ENCODE measurements at regions not wholly inside any gene's neighbourhood (a gene's known extent, or its start where the extent isn't known, plus 50 kb on each side); places are given as distances from the start of the nearest gene placed in this dataset.

GRCh38 chr3:64464955-64465354, 222.8 kb downstream of the ADAMTS9 start:
- no peak overlapping the region for H3K9ac ChIP-seq (ENCODE audit: low read length)
- H3K36me3 ChIP-seq (ENCODE audit: insufficient read depth, low read length): no peaks in the 10 kb centered on the region
- DNase-seq: no peak
- no peak overlapping the region for H3K4me3 ChIP-seq (ENCODE audit: low read length)
- no peak overlapping the region for H3K4me2 ChIP-seq (ENCODE audit: low read depth, low read length, poor library complexity, severe bottlenecking)
- H3K9me3 ChIP-seq (ENCODE audit: low read length): no peaks in the 10 kb centered on the region
- H3K9me2 ChIP-seq (replicated peaks; ENCODE audit: insufficient read depth, low read length): no peaks in the 10 kb centered on the region
- H3K4me1 ChIP-seq (ENCODE audit: low read length): no peaks in the 10 kb centered on the region
- no peak overlapping the region for H2AFZ ChIP-seq (ENCODE audit: low read length)
- H3K27me3 ChIP-seq (ENCODE audit: low read length): no peaks in the 10 kb centered on the region
- H3K27ac ChIP-seq (ENCODE audit: low read length): no peak overlapping the region
- no peaks in the 10 kb centered on the region for H3K79me2 ChIP-seq (ENCODE audit: low read length)
- H4K20me1 ChIP-seq (ENCODE audit: insufficient read depth, low read depth, low read length): no peaks in the 10 kb centered on the region

DNA sequence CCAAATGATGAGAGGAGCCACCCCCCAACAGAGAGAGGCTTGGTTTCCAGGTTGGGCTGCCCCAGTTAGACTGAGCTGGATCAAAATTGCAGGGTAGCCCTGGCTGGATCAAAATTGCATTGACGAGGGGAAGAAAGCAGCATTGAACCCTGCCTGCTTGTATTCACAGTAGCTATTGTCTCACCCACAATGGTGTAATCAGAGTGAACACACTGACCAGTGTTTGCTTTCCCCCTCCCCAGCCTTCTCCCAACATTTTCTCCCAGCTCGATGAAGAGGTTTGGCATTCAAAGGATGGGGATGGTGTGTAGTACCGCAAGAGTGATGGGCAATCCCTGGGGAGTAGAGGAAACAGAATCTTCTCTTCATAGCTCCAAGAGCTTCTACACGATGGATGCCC, 223.8 kb downstream of the ADAMTS9 start:
- Histone ChIP-seq H3K4me3 (ENCODE audit: low read length) (no peak overlapping the region), H3K27me3 (ENCODE audit: low read length) (no peaks in the 10 kb centered on the region), H3K27ac (ENCODE audit: low read length) (no peak overlapping the region), H3K4me1 (ENCODE audit: low read length) (no peaks in the 10 kb centered on the region), H2AFZ (ENCODE audit: low read length) (no peak overlapping the region), H3K9ac (ENCODE audit: low read length) (no peak overlapping the region), H3K4me2 (ENCODE audit: low read depth, low read length, poor library complexity, severe bottlenecking) (no peak overlapping the region), H3K79me2 (ENCODE audit: low read length) (no peaks in the 10 kb centered on the region), H3K36me3 (ENCODE audit: insufficient read depth, low read length) (no peaks in the 10 kb centered on the region), H3K9me3 (ENCODE audit: low read length) (no peaks in the 10 kb centered on the region), H4K20me1 (ENCODE audit: insufficient read depth, low read depth, low read length) (no peaks in the 10 kb centered on the region), H3K9me2 (replicated peaks; ENCODE audit: insufficient read depth, low read length) (no peaks in the 10 kb centered on the region)
- no peak for DNase-seq

DNA sequence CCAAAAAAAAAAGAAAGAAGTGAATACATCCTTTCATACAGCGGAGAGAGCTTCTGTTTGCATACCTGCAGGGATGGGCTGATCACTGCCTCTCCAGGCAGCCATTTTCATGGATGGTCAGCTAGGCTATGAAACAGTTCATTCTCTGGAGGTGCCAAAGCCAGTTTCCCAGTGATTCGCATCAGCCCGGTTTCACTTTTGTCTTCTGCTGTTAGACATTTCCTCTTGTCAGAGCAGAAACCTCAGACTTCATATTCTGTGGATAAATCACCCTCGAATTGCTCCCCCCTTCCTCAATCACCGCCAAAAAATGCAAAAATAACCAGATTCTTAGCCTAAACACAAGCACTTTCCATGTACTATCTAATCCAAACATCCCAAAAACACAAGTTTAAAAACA, 225.6 kb downstream of the ADAMTS9 start:
- Histone ChIP-seq H3K79me2 (ENCODE audit: low read length) (no peaks in the 10 kb centered on the region), H3K4me3 (ENCODE audit: low read length) (no peak overlapping the region), H3K9me3 (ENCODE audit: low read length) (no peaks in the 10 kb centered on the region)

DNA sequence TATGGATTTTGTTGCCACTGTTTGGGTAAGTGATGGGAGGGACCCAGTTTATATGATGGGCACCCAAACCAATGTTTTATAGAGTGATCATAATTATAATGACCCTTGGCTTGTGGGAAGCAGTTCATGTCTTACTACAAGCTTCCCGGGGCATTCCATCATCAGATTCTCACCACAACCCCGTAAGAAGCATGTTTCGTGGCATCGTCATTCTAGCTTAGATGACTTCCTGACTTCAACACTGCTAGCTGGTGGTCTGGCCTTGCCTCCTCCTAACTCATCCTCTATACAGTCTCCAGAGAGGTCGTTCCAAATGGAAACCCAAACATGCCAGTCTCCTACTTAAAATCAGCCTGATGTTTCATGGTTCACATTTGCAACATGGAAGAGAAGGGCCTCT, 226.9 kb downstream of the ADAMTS9 start:
- Histone ChIP-seq H3K4me1 (ENCODE audit: low read length) (no peaks in the 10 kb centered on the region), H3K4me3 (ENCODE audit: low read length) (no peak overlapping the region), H3K9me2 (replicated peaks; ENCODE audit: insufficient read depth, low read length) (no peaks in the 10 kb centered on the region), H3K36me3 (ENCODE audit: insufficient read depth, low read length) (no peaks in the 10 kb centered on the region), H3K9ac (ENCODE audit: low read length) (no peak overlapping the region), H3K27me3 (ENCODE audit: low read length) (no peaks in the 10 kb centered on the region), H3K79me2 (ENCODE audit: low read length) (no peaks in the 10 kb centered on the region), H4K20me1 (ENCODE audit: insufficient read depth, low read depth, low read length) (no peaks in the 10 kb centered on the region), H3K4me2 (ENCODE audit: low read depth, low read length, poor library complexity, severe bottlenecking) (no peak overlapping the region), H3K27ac (ENCODE audit: low read length) (no peak overlapping the region), H2AFZ (ENCODE audit: low read length) (no peak overlapping the region), H3K9me3 (ENCODE audit: low read length) (no peaks in the 10 kb centered on the region)
- DNase-seq: no peak

More for the DNA sequence above, 225.6 kb downstream of the ADAMTS9 start:
- Histone ChIP-seq H3K4me2 (ENCODE audit: low read depth, low read length, poor library complexity, severe bottlenecking) (no peak overlapping the region), H2AFZ (ENCODE audit: low read length) (no peak overlapping the region), H4K20me1 (ENCODE audit: insufficient read depth, low read depth, low read length) (no peaks in the 10 kb centered on the region), H3K36me3 (ENCODE audit: insufficient read depth, low read length) (no peaks in the 10 kb centered on the region), H3K27me3 (ENCODE audit: low read length) (no peaks in the 10 kb centered on the region), H3K27ac (ENCODE audit: low read length) (no peak overlapping the region), H3K9ac (ENCODE audit: low read length) (no peak overlapping the region), H3K9me2 (replicated peaks; ENCODE audit: insufficient read depth, low read length) (no peaks in the 10 kb centered on the region), H3K4me1 (ENCODE audit: low read length) (no peaks in the 10 kb centered on the region)
- DNase-seq: no peak

- Histone ChIP-seq H3K9me3 (ENCODE audit: low read length) (no peaks in the 10 kb centered on the region), H3K79me2 (ENCODE audit: low read length) (no peaks in the 10 kb centered on the region), H3K4me2 (ENCODE audit: low read depth, low read length, poor library complexity, severe bottlenecking) (no peak overlapping the region), H3K27ac (ENCODE audit: low read length) (no peak overlapping the region), H3K27me3 (ENCODE audit: low read length) (no peaks in the 10 kb centered on the region), H3K4me1 (ENCODE audit: low read length) (no peaks in the 10 kb centered on the region), H3K9me2 (replicated peaks; ENCODE audit: insufficient read depth, low read length) (no peaks in the 10 kb centered on the region), H2AFZ (ENCODE audit: low read length) (no peak overlapping the region), H3K9ac (ENCODE audit: low read length) (no peak overlapping the region), H4K20me1 (ENCODE audit: insufficient read depth, low read depth, low read length) (no peaks in the 10 kb centered on the region), H3K4me3 (ENCODE audit: low read length) (no peak overlapping the region), H3K36me3 (ENCODE audit: insufficient read depth, low read length) (no peaks in the 10 kb centered on the region)
- DNase-seq: no peak
These were observed 227.6 kb downstream of the ADAMTS9 start for GRCh38 chr3:64460141-64460730.

DNA sequence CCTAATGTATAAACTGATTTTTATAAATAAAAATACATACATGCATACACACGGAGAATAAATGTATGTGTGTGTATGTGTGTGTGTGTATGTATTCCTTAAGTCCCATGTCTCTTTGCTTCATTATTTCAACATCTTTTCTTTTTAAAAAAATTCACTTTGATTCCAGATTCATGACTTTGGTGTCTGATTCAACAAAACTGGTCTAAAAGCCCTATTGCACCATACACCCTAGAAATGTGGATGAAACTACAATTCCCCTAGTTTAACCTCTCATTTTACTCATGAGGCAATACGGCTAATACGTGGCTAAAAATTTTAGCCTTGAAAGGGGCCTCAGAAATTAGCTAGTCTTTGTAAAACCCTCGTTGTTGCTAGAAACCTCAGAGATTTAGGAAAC, 228.1 kb downstream of the ADAMTS9 start:
- Histone ChIP-seq H3K9ac (ENCODE audit: low read length) (no peak overlapping the region), H3K9me2 (replicated peaks; ENCODE audit: insufficient read depth, low read length) (no peaks in the 10 kb centered on the region), H3K27me3 (ENCODE audit: low read length) (no peaks in the 10 kb centered on the region), H3K36me3 (ENCODE audit: insufficient read depth, low read length) (no peaks in the 10 kb centered on the region), H3K79me2 (ENCODE audit: low read length) (no peaks in the 10 kb centered on the region), H3K4me1 (ENCODE audit: low read length) (no peaks in the 10 kb centered on the region), H3K4me2 (ENCODE audit: low read depth, low read length, poor library complexity, severe bottlenecking) (no peak overlapping the region), H3K27ac (ENCODE audit: low read length) (no peak overlapping the region), H3K4me3 (ENCODE audit: low read length) (no peak overlapping the region), H4K20me1 (ENCODE audit: insufficient read depth, low read depth, low read length) (no peaks in the 10 kb centered on the region), H2AFZ (ENCODE audit: low read length) (no peak overlapping the region), H3K9me3 (ENCODE audit: low read length) (no peaks in the 10 kb centered on the region)
- DNase-seq: no peak

- Histone ChIP-seq H4K20me1 (ENCODE audit: insufficient read depth, low read depth, low read length) (no peaks in the 10 kb centered on the region), H3K4me2 (ENCODE audit: low read depth, low read length, poor library complexity, severe bottlenecking) (no peak overlapping the region), H3K4me1 (ENCODE audit: low read length) (no peaks in the 10 kb centered on the region), H3K4me3 (ENCODE audit: low read length) (no peak overlapping the region), H3K36me3 (ENCODE audit: insufficient read depth, low read length) (no peaks in the 10 kb centered on the region), H3K9me2 (replicated peaks; ENCODE audit: insufficient read depth, low read length) (no peaks in the 10 kb centered on the region), H3K27ac (ENCODE audit: low read length) (no peak overlapping the region), H3K9me3 (ENCODE audit: low read length) (no peaks in the 10 kb centered on the region), H3K9ac (ENCODE audit: low read length) (no peak overlapping the region), H3K79me2 (ENCODE audit: low read length) (no peaks in the 10 kb centered on the region), H3K27me3 (ENCODE audit: low read length) (no peaks in the 10 kb centered on the region), H2AFZ (ENCODE audit: low read length) (no peak overlapping the region)
- DNase-seq: no peak
These were observed 230.0 kb downstream of the ADAMTS9 start for GRCh38 chr3:64457811-64458210.

DNA sequence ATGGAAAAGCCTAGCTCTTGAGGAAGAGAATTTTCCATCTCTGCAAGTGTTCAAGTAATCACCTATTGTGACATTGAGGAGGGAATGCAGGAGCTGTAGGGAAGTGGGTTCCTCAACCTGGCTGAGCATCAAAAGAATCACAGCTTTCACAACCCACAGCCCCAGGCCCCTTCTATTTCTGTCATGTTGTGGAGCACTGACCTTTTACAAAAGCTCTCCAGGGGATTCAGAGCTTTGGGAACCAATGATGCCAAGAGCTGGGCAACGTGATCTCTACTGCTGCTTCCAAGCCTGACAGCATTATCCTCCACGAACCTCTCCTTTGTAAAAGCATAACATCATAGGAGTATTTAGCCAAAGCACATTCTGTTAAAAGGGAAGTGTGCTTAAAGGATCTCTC, 231.1 kb downstream of the ADAMTS9 start:
- H3K36me3 ChIP-seq (ENCODE audit: insufficient read depth, low read length): no peaks in the 10 kb centered on the region
- H3K9ac ChIP-seq (ENCODE audit: low read length): no peak overlapping the region
- no peaks in the 10 kb centered on the region for H3K9me2 ChIP-seq (replicated peaks; ENCODE audit: insufficient read depth, low read length)
- no peak overlapping the region for H3K4me3 ChIP-seq (ENCODE audit: low read length)
- no peak overlapping the region for H3K4me2 ChIP-seq (ENCODE audit: low read depth, low read length, poor library complexity, severe bottlenecking)
- H3K4me1 ChIP-seq (ENCODE audit: low read length): no peaks in the 10 kb centered on the region
- H4K20me1 ChIP-seq (ENCODE audit: insufficient read depth, low read depth, low read length): no peaks in the 10 kb centered on the region
- no peak overlapping the region for H2AFZ ChIP-seq (ENCODE audit: low read length)
- no peak overlapping the region for H3K27ac ChIP-seq (ENCODE audit: low read length)
- no peak for DNase-seq
- no peaks in the 10 kb centered on the region for H3K9me3 ChIP-seq (ENCODE audit: low read length)
- no peaks in the 10 kb centered on the region for H3K27me3 ChIP-seq (ENCODE audit: low read length)
- H3K79me2 ChIP-seq (ENCODE audit: low read length): no peaks in the 10 kb centered on the region

- no peaks in the 10 kb centered on the region for H3K36me3 ChIP-seq (ENCODE audit: insufficient read depth, low read length)
- no peak overlapping the region for H2AFZ ChIP-seq (ENCODE audit: low read length)
- no peaks in the 10 kb centered on the region for H3K4me1 ChIP-seq (ENCODE audit: low read length)
- DNase-seq: no peak
- H3K27ac ChIP-seq (ENCODE audit: low read length): no peak overlapping the region
- H3K9me3 ChIP-seq (ENCODE audit: low read length): no peaks in the 10 kb centered on the region
- no peaks in the 10 kb centered on the region for H3K27me3 ChIP-seq (ENCODE audit: low read length)
- H3K9me2 ChIP-seq (replicated peaks; ENCODE audit: insufficient read depth, low read length): no peaks in the 10 kb centered on the region
- H3K79me2 ChIP-seq (ENCODE audit: low read length): no peaks in the 10 kb centered on the region
- no peak overlapping the region for H3K4me3 ChIP-seq (ENCODE audit: low read length)
- H3K9ac ChIP-seq (ENCODE audit: low read length): no peak overlapping the region
- H3K4me2 ChIP-seq (ENCODE audit: low read depth, low read length, poor library complexity, severe bottlenecking): no peak overlapping the region
- no peaks in the 10 kb centered on the region for H4K20me1 ChIP-seq (ENCODE audit: insufficient read depth, low read depth, low read length)
These were observed 230.1 kb upstream of the PRICKLE2 start for GRCh38 chr3:64455351-64455750.

Measured in Karpas-422 (cell line).